IMR-90 (cell line): ENCODE measurements at regions not wholly inside any gene's neighbourhood (a gene's known extent, or its start where the extent isn't known, plus 50 kb on each side); places are given as distances from the start of the nearest gene placed in this dataset.

Experiments
- ATAC-seq: fragments of 200-7000 bp; cut with Tn5 transposase; 2 replicates; pipeline ENCODE4 v1.9.1; 2020; ENCODE audit warnings: low read depth, mild to moderate bottlenecking, moderate library complexity
- BruUV-seq: library from RNA; stranded (reverse); fragments of 400-500 nt; replicated peaks from 2 replicates; lab custom pipeline; 2021; lab: Mats Ljungman, UMichigan
- CTCF ChIA-PET: fragments of 300-600 bp; formaldehyde crosslinking; extraction: SDS; loops from one replicate; lab custom pipeline; 2021; ENCODE audit warnings: antibody characterized with exemption; lab: Yijun Ruan, JAX
- POLR2A ChIA-PET: fragments of 300-600 bp; sonication (Branson Sonifier 250); formaldehyde crosslinking; loops from one replicate; lab custom pipeline; 2022; ENCODE audit warnings: antibody characterized with exemption; ENCODE audit not compliant: unreplicated experiment; lab: Charles Lee
- DNase-seq: peaks from one replicate; pipeline ENCODE4 v3.0.0; 2013
- H2AFZ ChIP-seq: replicated peaks from 2 replicates; pipeline ENCODE3; 2013; ENCODE audit warnings: low read length, mild to moderate bottlenecking; ENCODE audit not compliant: poor library complexity
- H2AK5ac ChIP-seq: 2 replicates; pipeline ENCODE4 v1.6.1; 2013; ENCODE audit warnings: low read depth, low read length, inconsistent platforms
- H2AK9ac ChIP-seq: replicated peaks from 2 replicates; pipeline ENCODE3; 2013; ENCODE audit warnings: mild to moderate bottlenecking, low read depth, low read length, moderate library complexity; ENCODE audit not compliant: poor library complexity
- H2BK120ac ChIP-seq: 2 replicates; pipeline ENCODE4 v1.6.1; 2013; ENCODE audit warnings: low read depth, low read length, inconsistent platforms
- H2BK15ac ChIP-seq: 3 replicates; pipeline ENCODE4 v1.6.1; 2013; ENCODE audit warnings: low read depth, low read length, inconsistent platforms
- H2BK20ac ChIP-seq: 2 replicates; pipeline ENCODE4 v1.6.1; 2013; ENCODE audit warnings: low read depth, mild to moderate bottlenecking, inconsistent platforms, low read length, moderate library complexity
- H2BK5ac ChIP-seq: 2 replicates; pipeline ENCODE4 v1.6.1; 2013; ENCODE audit warnings: mild to moderate bottlenecking, low read depth, low read length, inconsistent platforms; ENCODE audit not compliant: poor library complexity, severe bottlenecking
- H3K14ac ChIP-seq: replicated peaks from 2 replicates; pipeline ENCODE4 v1.6.1; 2013; ENCODE audit warnings: low read depth, low read length, inconsistent platforms
- H3K18ac ChIP-seq: 2 replicates; pipeline ENCODE4 v1.6.1; 2013; ENCODE audit warnings: low read depth, low read length, control low read depth
- H3K23ac ChIP-seq: 2 replicates; pipeline ENCODE4 v1.6.1; 2013; ENCODE audit warnings: low read depth, low read length, inconsistent platforms
- H3K27ac ChIP-seq: 2 replicates; pipeline ENCODE4 v1.5.1; 2013; ENCODE audit warnings: mild to moderate bottlenecking, control low read depth, low read length; ENCODE audit not compliant: insufficient read depth
- H3K27me3 ChIP-seq: 2 replicates; pipeline ENCODE4 v1.6.1; 2013; ENCODE audit warnings: low read length; ENCODE audit not compliant: control insufficient read depth, insufficient read depth
- H3K36me3 ChIP-seq: 2 replicates; pipeline ENCODE4 v1.6.1; 2013; ENCODE audit warnings: low read length, mixed read lengths; ENCODE audit not compliant: control insufficient read depth, insufficient read depth
- H3K4ac ChIP-seq: 2 replicates; pipeline ENCODE4 v1.6.1; 2013; ENCODE audit warnings: low read depth, low read length, inconsistent platforms
- H3K4me1 ChIP-seq: 2 replicates; pipeline ENCODE4 v1.6.1; 2013; ENCODE audit warnings: low read length, mixed read lengths; ENCODE audit not compliant: control insufficient read depth, insufficient read depth
- H3K4me2 ChIP-seq: 2 replicates; pipeline ENCODE4 v1.6.1; 2013; ENCODE audit warnings: low read depth, mild to moderate bottlenecking, control low read depth, low read length, moderate library complexity
- H3K4me3 ChIP-seq: 2 replicates; pipeline ENCODE4 v1.5.1; 2013; ENCODE audit warnings: low read depth, mild to moderate bottlenecking, control low read depth, low read length, moderate library complexity; ENCODE audit not compliant: insufficient read depth
- H3K56ac ChIP-seq: 2 replicates; pipeline ENCODE4 v1.6.1; 2013; ENCODE audit warnings: low read length, inconsistent platforms; ENCODE audit not compliant: insufficient read depth; ENCODE audit errors: extremely low read depth
- H3K79me1 ChIP-seq, 2 experiments: 2 replicates each; pipeline ENCODE4 v1.6.1; 2013; ENCODE audit warnings: low read length in 2 of 2, inconsistent platforms in 1 of 2, low read depth in 1 of 2
- H3K9ac ChIP-seq: 2 replicates; pipeline ENCODE4 v1.6.1; 2013; ENCODE audit warnings: low read depth, low read length, control low read depth
- H3K9me1 ChIP-seq: 2 replicates; pipeline ENCODE4 v1.6.1; 2013; ENCODE audit warnings: low read length, inconsistent platforms; ENCODE audit not compliant: insufficient read depth
- H3K9me3 ChIP-seq: 2 replicates; pipeline ENCODE4 v1.6.1; 2013; ENCODE audit warnings: low read length; ENCODE audit not compliant: control insufficient read depth, insufficient read depth
- H4K20me1 ChIP-seq: 2 replicates; pipeline ENCODE4 v1.6.1; 2013; ENCODE audit warnings: low read length, inconsistent platforms; ENCODE audit not compliant: insufficient read depth
- H4K5ac ChIP-seq: 2 replicates; pipeline ENCODE4 v1.6.1; 2013; ENCODE audit warnings: mild to moderate bottlenecking, low read depth, low read length, control low read depth
- H4K8ac ChIP-seq, 2 experiments: 2 replicates each; pipeline ENCODE4 v1.6.1; 2013; ENCODE audit warnings: low read depth in 2 of 2, low read length in 2 of 2, control low read depth in 1 of 2, inconsistent platforms in 1 of 2
- H4K91ac ChIP-seq: 2 replicates; pipeline ENCODE4 v1.6.1; 2013; ENCODE audit warnings: low read depth, low read length, inconsistent platforms; ENCODE audit not compliant: insufficient read depth
- BHLHE40 ChIP-seq: fragments of 150-350 bp; IDR thresholded peaks from 2 replicates; pipeline ENCODE4 v1.6.1; 2016; ENCODE audit warnings: mild to moderate bottlenecking, low read depth, low read length
- CHD1 ChIP-seq: IDR thresholded peaks from 2 replicates; pipeline ENCODE4 v1.6.1; 2012; ENCODE audit warnings: low read depth, low read length, improper control_type of control experiment
- ELK1 ChIP-seq: fragments of 150-350 bp; IDR thresholded peaks from 2 replicates; pipeline ENCODE4 v1.6.1; 2016; ENCODE audit warnings: low read depth, mild to moderate bottlenecking, low read length, moderate library complexity, borderline replicate concordance
- FOS ChIP-seq: fragments of 150-350 bp; IDR thresholded peaks from 2 replicates; pipeline ENCODE4 v1.6.1; 2016; ENCODE audit warnings: low read depth, low read length
- MAFK ChIP-seq: IDR thresholded peaks from 2 replicates; pipeline ENCODE4 v1.6.1; 2012; ENCODE audit warnings: low read depth, low read length, improper control_type of control experiment
- NFE2L2 ChIP-seq: fragments of 150-350 bp; IDR thresholded peaks from 2 replicates; pipeline ENCODE4 v1.6.1; 2016; ENCODE audit warnings: low read depth, mild to moderate bottlenecking, low read length
- POLR2A ChIP-seq: IDR thresholded peaks from 2 replicates; pipeline ENCODE4 v1.6.1; 2012; ENCODE audit warnings: mild to moderate bottlenecking, low read depth, low read length
- RFX5 ChIP-seq: IDR thresholded peaks from 2 replicates; pipeline ENCODE4 v1.8.0; 2012; ENCODE audit warnings: low read depth, mild to moderate bottlenecking, low read length, moderate library complexity
- WGBS, 2 experiments: methylation state at CpG; one replicate each; pipeline versions ENCODE4 v1.1.5 to v1.1.7; 2013; ENCODE audit warnings: missing lambda C conversion rate in 2 of 2; ENCODE audit not compliant: insufficient read length in 1 of 2; ENCODE audit errors: extremely low coverage in 2 of 2; 5-methylcytosine and 5-hydroxymethylcytosine counted together
- dilution Hi-C: fragments of 300-500 bp; cut with HindIII; formaldehyde crosslinking; loops from one replicate; pipeline ENCODE4 v1.14.3; 2018; ENCODE audit warnings: low sequenced_read_pairs; ENCODE audit not compliant: unreplicated experiment
- in situ Hi-C: fragments of 300-500 bp; cut with MboI; formaldehyde crosslinking; loops from 3 replicates; pipeline ENCODE4 v1.14.3; 2019; ENCODE audit warnings: low sequenced_read_pairs, inconsistent platforms, mixed read lengths
- intact Hi-C: fragments of 100-400 bp; cut with micrococcal nuclease; formaldehyde crosslinking; loops from 2 replicates; pipeline ENCODE4 v1.10.0; 2022

- H3K36me3 ChIP-seq: no peaks in the 10 kb centered on the region
- H3K27ac ChIP-seq: no peak overlapping the region
- TF ChIP-seq ELK1 (no peak), POLR2A (no peak), RFX5 (no peak), NFE2L2 (no peak), CHD1 (no peak), FOS (no peak), MAFK (no peak), BHLHE40 (no peak)
- H4K20me1 ChIP-seq: no peaks in the 10 kb centered on the region
- ChIA-PET CTCF (no interaction called here), POLR2A (no interaction called here)
- H3K9me3 ChIP-seq: no peaks in the 10 kb centered on the region
- no peaks in the 10 kb centered on the region for H3K79me1 ChIP-seq
- H3K14ac ChIP-seq: no peak overlapping the region
- no peak for ATAC-seq
- no peak overlapping the region for H2BK5ac ChIP-seq
- BruUV-seq: no TSS peak
- intact Hi-C loops: no loop called here
- in situ Hi-C loops: no loop called here
- H3K9me1 ChIP-seq: no peaks in the 10 kb centered on the region; the same call in 1 of the 2 replicates
- H3K4me2 ChIP-seq: no peak overlapping the region
- H2AK9ac ChIP-seq: no peak overlapping the region
- H3K4me3 ChIP-seq: no peak overlapping the region
- H3K4me1 ChIP-seq: no peaks in the 10 kb centered on the region
- H2AK5ac ChIP-seq: no peak overlapping the region
- no peak overlapping the region for H4K5ac ChIP-seq
- 54% methylated on average over 10 of the region's 17 CpGs; no CpG with 5 or more reads in 1 of the 2 experiments for WGBS, 2 experiments
- no peak overlapping the region for H4K8ac ChIP-seq
- H2BK120ac ChIP-seq: no peak overlapping the region
- no peak overlapping the region for H3K4ac ChIP-seq
- H4K91ac ChIP-seq: no peak overlapping the region
- H2AFZ ChIP-seq: no peak overlapping the region
- dilution Hi-C loops: no loop called here
- peaks cover 6% of the 10 kb centered on the region for H3K27me3 ChIP-seq
- no peak overlapping the region for H3K56ac ChIP-seq
- DNase-seq: no peak
- H3K23ac ChIP-seq: no peak overlapping the region
- no peak overlapping the region for H3K9ac ChIP-seq
- H2BK15ac ChIP-seq: no peak overlapping the region
- H3K18ac ChIP-seq: no peak overlapping the region
- no peak overlapping the region for H2BK20ac ChIP-seq
Measured at GRCh38 chr13:99740251-99740979, 231.2 kb downstream of the ZIC5 start.
